ENCODE measurements at regions not wholly inside any gene's neighbourhood (a gene's known extent, or its start where the extent isn't known, plus 50 kb on each side); places are given as distances from the start of the nearest gene placed in this dataset.

- Mint-ChIP-seq H3K36me3 (no peaks in the 10 kb centered on the region), H3K9me3 (peaks cover 0 to 7% (median 3%) of the 10 kb centered on the region in 5 donors), H3K27me3 (no peaks in the 10 kb centered on the region), H3K4me3 (no peak overlapping the region), H3K27ac (no peak overlapping the region), H3K4me1 (no peaks in the 10 kb centered on the region)
- Histone ChIP-seq H3K4me1 (ENCODE audit: insufficient read depth, low read length) (no peaks in the 10 kb centered on the region), H3K36me3 (ENCODE audit: insufficient read depth, low read length) (no peaks in the 10 kb centered on the region), H3K9me3 (ENCODE audit: low read length) (no peaks in the 10 kb centered on the region), H3K27me3 (ENCODE audit: insufficient read depth, low read length, poor library complexity, severe bottlenecking) (no peaks in the 10 kb centered on the region), H3K27ac (ENCODE audit: low read depth, low read length) (no peak overlapping the region), H3K4me3 (ENCODE audit: low read length) (no peak overlapping the region)
- ChIA-PET CTCF (no interaction called here), POLR2A (no interaction called here)
- DNase-seq, result no peak
Observed at GRCh38 chr16:76656994-76657393, 379.8 kb downstream of the CNTNAP4 start.

GRCh38 chr16:76661691-76662235 is 384.6 kb downstream of the CNTNAP4 start:
- H3K27ac Mint-ChIP-seq, result no peak overlapping the region
- Histone ChIP-seq H3K27ac (ENCODE audit: low read depth, low read length) (no peak overlapping the region), H3K4me3 (ENCODE audit: low read length) (no peak overlapping the region), H3K4me1 (ENCODE audit: insufficient read depth, low read length) (no peaks in the 10 kb centered on the region), H3K36me3 (ENCODE audit: insufficient read depth, low read length) (no peaks in the 10 kb centered on the region), H3K9me3 (ENCODE audit: low read length) (no peaks in the 10 kb centered on the region), H3K27me3 (ENCODE audit: insufficient read depth, low read length, poor library complexity, severe bottlenecking) (no peaks in the 10 kb centered on the region)
- ChIA-PET POLR2A (no interaction called here), CTCF (no interaction called here)
- no peaks in the 10 kb centered on the region for H3K36me3 Mint-ChIP-seq
- no peaks in the 10 kb centered on the region for H3K4me1 Mint-ChIP-seq
- H3K9me3 Mint-ChIP-seq, result peaks cover 0 to 8% (median 3%) of the 10 kb centered on the region in 5 donors
- DNase-seq, result no peak
- H3K27me3 Mint-ChIP-seq, result no peaks in the 10 kb centered on the region
- H3K4me3 Mint-ChIP-seq, result no peak overlapping the region

- Histone ChIP-seq H3K9me3 (ENCODE audit: low read length) (no peaks in the 10 kb centered on the region), H3K27me3 (ENCODE audit: insufficient read depth, low read length, poor library complexity, severe bottlenecking) (no peaks in the 10 kb centered on the region), H3K27ac (ENCODE audit: low read depth, low read length) (no peak overlapping the region), H3K4me1 (ENCODE audit: insufficient read depth, low read length) (no peaks in the 10 kb centered on the region), H3K36me3 (ENCODE audit: insufficient read depth, low read length) (no peaks in the 10 kb centered on the region), H3K4me3 (ENCODE audit: low read length) (no peak overlapping the region)
- Mint-ChIP-seq H3K27me3 (no peaks in the 10 kb centered on the region), H3K27ac (no peak overlapping the region), H3K4me1 (no peaks in the 10 kb centered on the region), H3K36me3 (no peaks in the 10 kb centered on the region), H3K9me3 (peaks cover 0 to 18% (median 5%) of the 10 kb centered on the region in 5 donors), H3K4me3 (no peak overlapping the region)
- no peak for DNase-seq
- ChIA-PET POLR2A (no interaction called here), CTCF (no interaction called here)
Observed at GRCh38 chr16:76665571-76666275, 388.5 kb downstream of the CNTNAP4 start.

GRCh38 chr16:76668207-76668725 is 391.1 kb downstream of the CNTNAP4 start:
- H3K36me3 ChIP-seq (ENCODE audit: insufficient read depth, low read length), result no peaks in the 10 kb centered on the region
- H3K27me3 ChIP-seq (ENCODE audit: insufficient read depth, low read length, poor library complexity, severe bottlenecking), result no peaks in the 10 kb centered on the region
- no peaks in the 10 kb centered on the region for H3K4me1 ChIP-seq (ENCODE audit: insufficient read depth, low read length)
- no peak overlapping the region for H3K27ac Mint-ChIP-seq
- no peaks in the 10 kb centered on the region for H3K9me3 ChIP-seq (ENCODE audit: low read length)
- POLR2A ChIA-PET, result no interaction called here
- peaks cover 0 to 14% (median 3%) of the 10 kb centered on the region in 5 donors for H3K9me3 Mint-ChIP-seq
- CTCF ChIA-PET, result no interaction called here
- H3K4me3 ChIP-seq (ENCODE audit: low read length), result no peak overlapping the region
- no peaks in the 10 kb centered on the region for H3K4me1 Mint-ChIP-seq
- H3K27ac ChIP-seq (ENCODE audit: low read depth, low read length), result no peak overlapping the region
- H3K4me3 Mint-ChIP-seq, result no peak overlapping the region
- no peaks in the 10 kb centered on the region for H3K36me3 Mint-ChIP-seq
- DNase-seq, result no peak
- H3K27me3 Mint-ChIP-seq, result no peaks in the 10 kb centered on the region

- Mint-ChIP-seq H3K4me3 (no peak overlapping the region), H3K9me3 (peaks cover 0 to 14% (median 3%) of the 10 kb centered on the region in 5 donors), H3K36me3 (no peaks in the 10 kb centered on the region), H3K27ac (no peak overlapping the region), H3K27me3 (no peaks in the 10 kb centered on the region), H3K4me1 (no peaks in the 10 kb centered on the region)
- H3K36me3 ChIP-seq (ENCODE audit: insufficient read depth, low read length), result no peaks in the 10 kb centered on the region
- H3K27me3 ChIP-seq (ENCODE audit: insufficient read depth, low read length, poor library complexity, severe bottlenecking), result no peaks in the 10 kb centered on the region
- no peak overlapping the region for H3K27ac ChIP-seq (ENCODE audit: low read depth, low read length)
- H3K4me1 ChIP-seq (ENCODE audit: insufficient read depth, low read length), result no peaks in the 10 kb centered on the region
- H3K9me3 ChIP-seq (ENCODE audit: low read length), result no peaks in the 10 kb centered on the region
- ChIA-PET POLR2A (no interaction called here), CTCF (no interaction called here)
- no peak for DNase-seq
- H3K4me3 ChIP-seq (ENCODE audit: low read length), result no peak overlapping the region
Observed at GRCh38 chr16:76669288-76669687, 392.1 kb downstream of the CNTNAP4 start.

GRCh38 chr16:76670125-76670857 is 393.1 kb downstream of the CNTNAP4 start:
- Histone ChIP-seq H3K4me3 (ENCODE audit: low read length) (no peak overlapping the region), H3K36me3 (ENCODE audit: insufficient read depth, low read length) (no peaks in the 10 kb centered on the region), H3K4me1 (ENCODE audit: insufficient read depth, low read length) (no peaks in the 10 kb centered on the region), H3K27ac (ENCODE audit: low read depth, low read length) (no peak overlapping the region), H3K27me3 (ENCODE audit: insufficient read depth, low read length, poor library complexity, severe bottlenecking) (no peaks in the 10 kb centered on the region), H3K9me3 (ENCODE audit: low read length) (no peaks in the 10 kb centered on the region)
- DNase-seq, result no peak
- Mint-ChIP-seq H3K4me3 (no peak overlapping the region), H3K27me3 (no peaks in the 10 kb centered on the region), H3K4me1 (no peaks in the 10 kb centered on the region), H3K36me3 (no peaks in the 10 kb centered on the region), H3K27ac (no peak overlapping the region), H3K9me3 (peaks cover 0 to 14% (median 3%) of the 10 kb centered on the region in 5 donors)
- POLR2A ChIA-PET, result no interaction called here
- CTCF ChIA-PET, result no interaction called here

- H3K36me3 Mint-ChIP-seq, result no peaks in the 10 kb centered on the region
- Histone ChIP-seq H3K36me3 (ENCODE audit: insufficient read depth, low read length) (no peaks in the 10 kb centered on the region), H3K27me3 (ENCODE audit: insufficient read depth, low read length, poor library complexity, severe bottlenecking) (no peaks in the 10 kb centered on the region), H3K9me3 (ENCODE audit: low read length) (no peaks in the 10 kb centered on the region), H3K27ac (ENCODE audit: low read depth, low read length) (no peak overlapping the region), H3K4me3 (ENCODE audit: low read length) (no peak overlapping the region), H3K4me1 (ENCODE audit: insufficient read depth, low read length) (no peaks in the 10 kb centered on the region)
- no peak overlapping the region for H3K27ac Mint-ChIP-seq
- H3K27me3 Mint-ChIP-seq, result no peaks in the 10 kb centered on the region
- no peaks in the 10 kb centered on the region for H3K4me1 Mint-ChIP-seq
- peaks cover 0 to 13% (median 2%) of the 10 kb centered on the region in 5 donors for H3K9me3 Mint-ChIP-seq
- POLR2A ChIA-PET, result no interaction called here
- CTCF ChIA-PET, result no interaction called here
- no peak overlapping the region for H3K4me3 Mint-ChIP-seq
- no peak for DNase-seq
Observed at GRCh38 chr16:76676356-76676755, 399.2 kb downstream of the CNTNAP4 start.

GRCh38 chr16:76681296-76681695 is 404.1 kb downstream of the CNTNAP4 start:
- Histone ChIP-seq H3K27me3 (ENCODE audit: insufficient read depth, low read length, poor library complexity, severe bottlenecking) (no peaks in the 10 kb centered on the region), H3K4me1 (ENCODE audit: insufficient read depth, low read length) (no peaks in the 10 kb centered on the region), H3K4me3 (ENCODE audit: low read length) (no peak overlapping the region), H3K27ac (ENCODE audit: low read depth, low read length) (no peak overlapping the region), H3K36me3 (ENCODE audit: insufficient read depth, low read length) (no peaks in the 10 kb centered on the region), H3K9me3 (ENCODE audit: low read length) (no peaks in the 10 kb centered on the region)
- no peaks in the 10 kb centered on the region for H3K27me3 Mint-ChIP-seq
- H3K9me3 Mint-ChIP-seq, result peaks cover 0 to 22% (median 5%) of the 10 kb centered on the region in 5 donors
- no peak overlapping the region for H3K27ac Mint-ChIP-seq
- CTCF ChIA-PET, result no interaction called here
- no peak overlapping the region for H3K4me3 Mint-ChIP-seq
- H3K4me1 Mint-ChIP-seq, result no peaks in the 10 kb centered on the region
- no peaks in the 10 kb centered on the region for H3K36me3 Mint-ChIP-seq
- DNase-seq, result no peak
- POLR2A ChIA-PET, result no interaction called here
